GM12892 (cell line): ENCODE measurements at regions not wholly inside any gene's neighbourhood (a gene's known extent, or its start where the extent isn't known, plus 50 kb on each side); places are given as distances from the start of the nearest gene placed in this dataset.

ENCODE experiments used
- POLR2AphosphoS5 ChIP-seq: IDR thresholded peaks from 2 replicates; pipeline ENCODE4 v1.6.1; 2011; ENCODE audit warnings: low read depth, low read length, control low read depth
- TAF1 ChIP-seq: IDR thresholded peaks from 2 replicates; pipeline ENCODE4 v1.6.1; 2011; ENCODE audit warnings: low read depth, mild to moderate bottlenecking, control low read depth, low read length, borderline replicate concordance

DNA sequence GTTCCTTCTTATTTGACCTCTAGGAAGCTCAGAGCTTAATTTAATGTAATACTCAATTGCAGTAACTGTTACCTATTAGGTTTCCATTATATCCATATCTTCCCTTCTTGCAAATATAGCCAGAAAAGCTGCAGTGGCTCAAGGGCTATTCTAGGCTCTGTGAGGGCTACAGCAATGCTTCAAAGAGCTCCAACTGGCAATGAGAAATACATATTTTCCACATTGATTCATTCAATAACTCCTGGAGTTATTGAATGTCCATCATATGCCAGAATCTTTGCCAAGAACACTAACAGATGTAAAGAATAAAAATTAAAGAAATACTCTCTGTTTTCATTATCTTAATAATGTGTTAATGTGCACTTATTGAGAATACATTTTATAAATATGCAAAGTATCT, 396.9 kb upstream of the PAPPA start:
- TF ChIP-seq TAF1: no peak
- TF ChIP-seq POLR2AphosphoS5: no peak
